ENCODE measurements at regions not wholly inside any gene's neighbourhood (a gene's known extent, or its start where the extent isn't known, plus 50 kb on each side); places are given as distances from the start of the nearest gene placed in this dataset.

DNA sequence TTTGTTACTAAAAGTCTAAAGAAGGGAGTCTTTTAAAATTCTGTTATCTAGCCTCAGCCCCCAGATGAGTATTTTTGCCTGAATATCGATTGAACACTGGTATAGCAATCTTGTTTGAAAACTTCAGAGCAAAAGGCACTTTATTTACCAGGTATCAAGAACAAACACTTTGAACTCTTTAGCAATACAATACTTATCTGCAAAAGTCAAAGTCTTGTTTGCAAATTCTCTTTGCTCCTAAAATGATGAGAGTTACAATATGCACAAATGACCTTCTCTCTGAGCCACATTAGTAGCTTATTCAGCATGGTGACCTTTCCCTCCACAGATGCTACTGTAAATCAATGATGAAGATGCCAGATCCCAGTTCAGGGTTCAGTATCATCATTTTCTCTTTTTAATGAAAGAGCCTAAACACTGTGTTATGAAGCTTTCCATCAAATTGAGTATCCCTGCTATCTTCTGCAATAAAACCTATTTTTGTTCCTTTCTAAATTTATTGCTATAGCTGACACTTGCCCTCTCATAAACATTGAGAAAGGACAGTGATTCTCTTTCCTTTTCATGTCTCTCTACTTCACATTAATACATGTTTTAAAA is 752.7 kb upstream of the MGAT4C start:
- H3K36me3 Mint-ChIP-seq, result no peaks in the 10 kb centered on the region
- H3K79me2 ChIP-seq (ENCODE audit: insufficient read depth, low read length), result no peaks in the 10 kb centered on the region
- WGBS (ENCODE audit: insufficient coverage), result no CpG with 5 or more reads among the region's 1 CpG
- H3K4me3 Mint-ChIP-seq, result no peak overlapping the region
- no peaks in the 10 kb centered on the region for H3K4me1 ChIP-seq (ENCODE audit: control insufficient read depth in 1 of 2, insufficient read depth in 2 of 2, low read length in 2 of 2)
- H3K36me3 ChIP-seq (replicated peaks in 1 of 2; ENCODE audit: control insufficient read depth in 1 of 2, insufficient read depth in 2 of 2, low read length in 2 of 2), result no peaks in the 10 kb centered on the region
- H3K9me3 ChIP-seq (replicated peaks in 1 of 2; ENCODE audit: control insufficient read depth in 1 of 2, insufficient read depth in 1 of 2, low read length in 2 of 2), result no peaks in the 10 kb centered on the region
- no peak overlapping the region for H2AFZ ChIP-seq (ENCODE audit: insufficient read depth, low read depth, low read length, poor library complexity, severe bottlenecking)
- no peaks in the 10 kb centered on the region for H3K4me1 Mint-ChIP-seq
- no peak for DNase-seq
- H3K9me3 Mint-ChIP-seq, result peaks cover 0 to 4% (median 0%) of the 10 kb centered on the region in 7 donors
- intact Hi-C loops (cut with micrococcal nuclease), result no loop called here
- peaks cover 0 to 2% (median 0%) of the 10 kb centered on the region in 3 donors for H3K27me3 Mint-ChIP-seq (ENCODE audit: low read depth in 3 of 3)
- no peak overlapping the region for H3K27ac ChIP-seq (ENCODE audit: low read depth in 1 of 2, low read length in 2 of 2)
- H4K20me1 ChIP-seq (ENCODE audit: insufficient read depth, low read length), result no peaks in the 10 kb centered on the region
- no peak overlapping the region for H3K4me3 ChIP-seq (replicated peaks in 1 of 3; ENCODE audit: low read depth in 2 of 3, low read length in 3 of 3)
- TF ChIP-seq, protein P1, sequence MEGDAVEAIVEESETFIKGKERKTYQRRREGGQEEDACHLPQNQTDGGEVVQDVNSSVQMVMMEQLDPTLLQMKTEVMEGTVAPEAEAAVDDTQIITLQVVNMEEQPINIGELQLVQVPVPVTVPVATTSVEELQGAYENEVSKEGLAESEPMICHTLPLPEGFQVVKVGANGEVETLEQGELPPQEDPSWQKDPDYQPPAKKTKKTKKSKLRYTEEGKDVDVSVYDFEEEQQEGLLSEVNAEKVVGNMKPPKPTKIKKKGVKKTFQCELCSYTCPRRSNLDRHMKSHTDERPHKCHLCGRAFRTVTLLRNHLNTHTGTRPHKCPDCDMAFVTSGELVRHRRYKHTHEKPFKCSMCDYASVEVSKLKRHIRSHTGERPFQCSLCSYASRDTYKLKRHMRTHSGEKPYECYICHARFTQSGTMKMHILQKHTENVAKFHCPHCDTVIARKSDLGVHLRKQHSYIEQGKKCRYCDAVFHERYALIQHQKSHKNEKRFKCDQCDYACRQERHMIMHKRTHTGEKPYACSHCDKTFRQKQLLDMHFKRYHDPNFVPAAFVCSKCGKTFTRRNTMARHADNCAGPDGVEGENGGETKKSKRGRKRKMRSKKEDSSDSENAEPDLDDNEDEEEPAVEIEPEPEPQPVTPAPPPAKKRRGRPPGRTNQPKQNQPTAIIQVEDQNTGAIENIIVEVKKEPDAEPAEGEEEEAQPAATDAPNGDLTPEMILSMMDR (IDR thresholded peaks at IDR 0.05), result no peak
- no peak overlapping the region for H3K4me2 ChIP-seq (replicated peaks; ENCODE audit: extremely low read depth, low read length, poor library complexity, severe bottlenecking)
- H3K9ac ChIP-seq (ENCODE audit: insufficient read depth, low read length, poor library complexity, severe bottlenecking), result no peak overlapping the region
- no peak overlapping the region for H3K27ac Mint-ChIP-seq
- H3K27me3 ChIP-seq (ENCODE audit: control insufficient read depth in 2 of 2, insufficient read depth in 2 of 2, low read length in 2 of 2), result no peaks in the 10 kb centered on the region

DNA sequence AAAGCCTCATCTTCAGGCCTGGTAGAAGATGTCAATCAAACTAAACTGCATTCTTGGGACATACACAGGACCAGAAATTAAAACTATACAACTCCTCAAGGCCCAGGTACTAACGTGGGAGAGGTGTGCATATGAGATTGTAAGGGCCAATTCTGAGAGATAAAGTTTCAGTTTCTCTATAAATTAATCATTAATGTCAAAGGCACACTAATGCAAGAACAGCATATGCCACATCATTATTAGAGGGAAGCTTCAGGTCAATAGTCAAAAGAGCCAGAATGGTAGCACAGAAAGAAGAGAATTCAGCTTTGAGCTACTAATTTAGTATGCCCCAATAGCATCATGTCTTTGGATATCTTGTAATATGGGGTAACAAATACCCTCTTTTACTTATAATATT is 744.9 kb upstream of the MGAT4C start:
- no peaks in the 10 kb centered on the region for H3K36me3 Mint-ChIP-seq
- Histone ChIP-seq H3K4me3 (replicated peaks in 1 of 3; ENCODE audit: low read depth in 2 of 3, low read length in 3 of 3) (no peak overlapping the region), H3K9me3 (replicated peaks in 1 of 2; ENCODE audit: control insufficient read depth in 1 of 2, insufficient read depth in 1 of 2, low read length in 2 of 2) (peaks cover 0 to 7% of the 10 kb centered on the region in 2 donors), H3K27me3 (ENCODE audit: control insufficient read depth in 2 of 2, insufficient read depth in 2 of 2, low read length in 2 of 2) (no peaks in the 10 kb centered on the region), H3K4me1 (ENCODE audit: control insufficient read depth in 1 of 2, insufficient read depth in 2 of 2, low read length in 2 of 2) (no peaks in the 10 kb centered on the region), H3K4me2 (replicated peaks; ENCODE audit: extremely low read depth, low read length, poor library complexity, severe bottlenecking) (no peak overlapping the region), H4K20me1 (ENCODE audit: insufficient read depth, low read length) (no peaks in the 10 kb centered on the region), H3K9ac (ENCODE audit: insufficient read depth, low read length, poor library complexity, severe bottlenecking) (no peak overlapping the region), H2AFZ (ENCODE audit: insufficient read depth, low read depth, low read length, poor library complexity, severe bottlenecking) (no peak overlapping the region), H3K79me2 (ENCODE audit: insufficient read depth, low read length) (no peaks in the 10 kb centered on the region), H3K27ac (ENCODE audit: low read depth in 1 of 2, low read length in 2 of 2) (no peak overlapping the region), H3K36me3 (replicated peaks in 1 of 2; ENCODE audit: control insufficient read depth in 1 of 2, insufficient read depth in 2 of 2, low read length in 2 of 2) (no peaks in the 10 kb centered on the region)
- intact Hi-C loops (cut with micrococcal nuclease), result no loop called here
- H3K27me3 Mint-ChIP-seq (ENCODE audit: low read depth in 3 of 3), result peaks cover 0 to 2% (median 0%) of the 10 kb centered on the region in 3 donors
- no CpG with 5 or more reads among the region's 1 CpG for WGBS (ENCODE audit: insufficient coverage)
- H3K4me3 Mint-ChIP-seq, result no peak overlapping the region
- TF ChIP-seq, protein P1 (IDR thresholded peaks at IDR 0.05), result no peak
- peaks cover 0 to 9% (median 1%) of the 10 kb centered on the region in 7 donors for H3K9me3 Mint-ChIP-seq
- DNase-seq, result no peak
- H3K27ac Mint-ChIP-seq, result no peak overlapping the region
- no peaks in the 10 kb centered on the region for H3K4me1 Mint-ChIP-seq

All from CD14-positive monocyte (primary cell).